Glutamatergic neuron (in vitro differentiated cells): ENCODE measurements at regions not wholly inside any gene's neighbourhood (a gene's known extent, or its start where the extent isn't known, plus 50 kb on each side); places are given as distances from the start of the nearest gene placed in this dataset.

Experiments
- DNase-seq: peaks from one replicate; pipeline ENCODE4 v3.0.0; 2022
- H3K27ac Mint-ChIP-seq: one replicate; pipeline ENCODE4 v1.8.0; 2020; ENCODE audit warnings: mild to moderate bottlenecking, mixed read lengths, inconsistent platforms; ENCODE audit not compliant: unreplicated experiment
- H3K27me3 Mint-ChIP-seq: one replicate; pipeline ENCODE4 v1.8.0; 2020; ENCODE audit warnings: mild to moderate bottlenecking, moderate library complexity, mixed read lengths, inconsistent platforms; ENCODE audit not compliant: unreplicated experiment
- H3K36me3 Mint-ChIP-seq: one replicate; pipeline ENCODE4 v1.8.0; 2020; ENCODE audit warnings: mild to moderate bottlenecking, mixed read lengths, inconsistent platforms; ENCODE audit not compliant: unreplicated experiment
- H3K4me1 Mint-ChIP-seq: one replicate; pipeline ENCODE4 v1.8.0; 2020; ENCODE audit warnings: mild to moderate bottlenecking, low read depth, mixed read lengths, inconsistent platforms; ENCODE audit not compliant: unreplicated experiment
- H3K4me3 Mint-ChIP-seq: one replicate; pipeline ENCODE4 v1.8.0; 2020; ENCODE audit warnings: mild to moderate bottlenecking, mixed read lengths, inconsistent platforms; ENCODE audit not compliant: unreplicated experiment
- H3K9me3 Mint-ChIP-seq: one replicate; pipeline ENCODE4 v1.8.0; 2020; ENCODE audit warnings: mild to moderate bottlenecking, moderate library complexity, mixed read lengths, inconsistent platforms; ENCODE audit not compliant: unreplicated experiment
- CTCF ChIP-seq: fragments of 200-600 bp; sonication (generic); IDR thresholded peaks from one replicate; pipeline ENCODE4 v1.5.0; 2021; ENCODE audit not compliant: partially characterized antibody, unreplicated experiment

DNA sequence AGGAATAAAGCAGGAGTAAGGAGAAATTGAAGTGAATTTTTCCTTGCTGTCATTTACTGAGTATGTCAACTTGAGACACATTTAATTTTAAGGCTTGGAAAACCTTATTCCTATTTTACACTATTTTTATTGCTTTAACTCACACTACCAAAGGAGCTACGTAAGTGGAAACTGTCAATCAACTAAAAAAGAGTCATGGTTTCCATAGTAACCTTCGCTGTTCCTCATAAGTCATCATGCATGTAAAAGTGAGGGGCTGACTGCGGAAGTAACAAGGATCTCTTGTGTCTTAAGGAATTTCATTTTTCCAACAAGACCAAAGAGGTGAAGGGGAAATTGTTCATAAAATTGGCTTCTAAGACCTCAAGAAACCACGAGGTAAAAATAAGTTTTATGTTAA is 516.2 kb upstream of the CA10 start:
- Mint-ChIP-seq H3K27ac (no peak overlapping the region), H3K4me3 (no peak overlapping the region)

DNA sequence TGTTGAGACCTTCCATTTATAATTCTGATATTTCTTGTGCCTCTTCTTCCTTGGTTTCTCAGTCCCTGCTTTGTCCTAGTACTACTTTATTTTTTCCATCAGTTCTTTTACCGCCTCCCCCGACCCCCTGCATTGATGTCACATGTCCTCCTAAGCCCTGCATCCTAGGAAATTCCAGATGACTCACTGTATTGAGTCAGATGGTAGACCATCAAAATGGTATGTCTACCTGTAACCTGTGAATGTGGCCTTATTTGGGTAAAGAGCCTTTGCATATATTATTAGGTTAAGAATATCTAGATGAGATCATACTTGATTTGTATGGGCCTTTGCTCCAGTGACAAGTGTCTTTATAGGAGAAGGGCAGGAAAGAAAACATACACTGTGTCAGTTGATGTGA is 515.3 kb upstream of the CA10 start:
- H3K4me3 Mint-ChIP-seq = no peak overlapping the region
- H3K4me1 Mint-ChIP-seq = no peaks in the 10 kb centered on the region
- no peak overlapping the region for H3K27ac Mint-ChIP-seq
- no peak for TF ChIP-seq CTCF
- no peaks in the 10 kb centered on the region for H3K27me3 Mint-ChIP-seq
- DNase-seq = no peak
- H3K9me3 Mint-ChIP-seq = no peaks in the 10 kb centered on the region
- H3K36me3 Mint-ChIP-seq = peaks cover 2% of the 10 kb centered on the region

More for the DNA sequence above, 516.2 kb upstream of the CA10 start:
- DNase-seq = no peak
- Mint-ChIP-seq H3K4me1 (no peaks in the 10 kb centered on the region), H3K9me3 (no peaks in the 10 kb centered on the region), H3K27me3 (no peaks in the 10 kb centered on the region), H3K36me3 (no peaks in the 10 kb centered on the region)
- TF ChIP-seq CTCF = no peak

DNA sequence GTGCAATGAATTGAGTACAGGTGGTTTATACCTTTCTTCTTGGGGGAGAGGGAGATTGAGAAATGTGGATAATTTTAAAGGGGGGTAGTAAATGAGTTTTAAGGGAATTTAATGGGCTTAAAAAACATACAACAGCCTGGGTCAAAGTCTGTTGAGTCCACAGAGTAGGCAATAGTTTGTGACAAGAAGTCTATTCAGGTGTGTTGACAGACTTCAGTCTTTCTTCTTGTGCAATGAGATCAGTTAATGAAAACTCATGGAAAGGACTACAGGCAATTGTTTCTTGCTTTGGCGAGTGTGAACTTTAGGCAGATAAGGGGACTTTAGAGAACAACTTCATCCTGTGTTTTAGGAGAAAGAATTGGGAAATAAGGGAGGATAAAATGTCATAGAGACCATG is 507.8 kb upstream of the CA10 start:
- Mint-ChIP-seq H3K36me3 (peaks cover 11% of the 10 kb centered on the region), H3K4me3 (no peak overlapping the region), H3K27me3 (no peaks in the 10 kb centered on the region), H3K27ac (no peak overlapping the region), H3K9me3 (peaks cover 7% of the 10 kb centered on the region), H3K4me1 (peaks cover 4% of the 10 kb centered on the region)
- no peak for TF ChIP-seq CTCF
- no peak for DNase-seq

- no peak for TF ChIP-seq CTCF
- Mint-ChIP-seq H3K27me3 (no peaks in the 10 kb centered on the region), H3K4me3 (no peak overlapping the region), H3K36me3 (no peaks in the 10 kb centered on the region), H3K27ac (no peak overlapping the region), H3K4me1 (peaks cover 4% of the 10 kb centered on the region), H3K9me3 (peaks cover 5% of the 10 kb centered on the region)
- no peak for DNase-seq
Observed at GRCh38 chr17:52660692-52661091, 502.2 kb upstream of the CA10 start.

DNA sequence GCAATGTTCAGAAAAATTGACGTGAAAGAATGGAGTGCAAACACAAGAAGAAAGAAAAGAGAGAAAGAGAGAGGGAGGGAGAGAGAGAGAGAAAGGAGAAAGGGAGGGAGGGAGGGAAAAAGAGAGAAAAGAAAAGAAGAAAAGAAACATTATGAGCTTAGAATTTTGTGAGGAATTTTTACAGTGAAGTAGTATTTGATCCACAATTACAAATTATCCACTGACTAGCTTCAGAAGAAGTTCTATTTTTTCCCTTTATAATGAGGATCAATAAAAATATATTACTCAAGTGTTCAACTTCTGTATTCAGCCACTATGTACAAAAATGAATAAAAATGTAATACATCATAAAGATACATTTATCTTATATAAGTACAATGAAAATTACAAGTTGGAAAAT is 494.5 kb upstream of the CA10 start:
- DNase-seq = no peak
- Mint-ChIP-seq H3K4me3 (no peak overlapping the region), H3K4me1 (no peaks in the 10 kb centered on the region), H3K27me3 (no peaks in the 10 kb centered on the region), H3K36me3 (no peaks in the 10 kb centered on the region), H3K9me3 (no peaks in the 10 kb centered on the region), H3K27ac (no peak overlapping the region)
- TF ChIP-seq CTCF = no peak
